ENCODE measurements at regions not wholly inside any gene's neighbourhood (a gene's known extent, or its start where the extent isn't known, plus 50 kb on each side); places are given as distances from the start of the nearest gene placed in this dataset.

GRCh38 chrX:73964579-73964978 lies 112.1 kb upstream of the XIST start:
- TF ChIP-seq POLR2A (IDR thresholded peaks at IDR 0.05; ENCODE audit: extremely low read depth, insufficient read length), result no peak
- no peak for TF ChIP-seq CTCF (IDR thresholded peaks at IDR 0.05; ENCODE audit: low read depth, low read length)
- TF ChIP-seq MAX (IDR thresholded peaks at IDR 0.05; ENCODE audit: low read depth, low read length), result no peak

Measured in NB4 (cell line).